MG63 (cell line): ENCODE measurements at regions not wholly inside any gene's neighbourhood (a gene's known extent, or its start where the extent isn't known, plus 50 kb on each side); places are given as distances from the start of the nearest gene placed in this dataset.

Experiments used
- DNase-seq: peaks from one replicate; pipeline ENCODE4 v3.0.0-alpha.2; 2020
- H3K27me3 ChIP-seq: fragments of 250-450 bp; sonication (Bioruptor Pico); 2 replicates; pipeline ENCODE4 v1.5.1; 2020; ENCODE audit warnings: mild to moderate bottlenecking, moderate library complexity
- H3K36me3 ChIP-seq: fragments of 250-450 bp; sonication (Bioruptor Pico); 2 replicates; pipeline ENCODE4 v1.5.1; 2020; ENCODE audit warnings: mild to moderate bottlenecking, moderate library complexity
- H3K4me3 ChIP-seq: fragments of 250-450 bp; sonication (Bioruptor Pico); 2 replicates; pipeline ENCODE4 v1.5.1; 2020; ENCODE audit warnings: mild to moderate bottlenecking, moderate library complexity
- H3K9me3 ChIP-seq: fragments of 250-450 bp; sonication (Bioruptor Pico); 2 replicates; pipeline ENCODE4 v1.5.1; 2020; ENCODE audit warnings: mild to moderate bottlenecking, moderate library complexity

DNA sequence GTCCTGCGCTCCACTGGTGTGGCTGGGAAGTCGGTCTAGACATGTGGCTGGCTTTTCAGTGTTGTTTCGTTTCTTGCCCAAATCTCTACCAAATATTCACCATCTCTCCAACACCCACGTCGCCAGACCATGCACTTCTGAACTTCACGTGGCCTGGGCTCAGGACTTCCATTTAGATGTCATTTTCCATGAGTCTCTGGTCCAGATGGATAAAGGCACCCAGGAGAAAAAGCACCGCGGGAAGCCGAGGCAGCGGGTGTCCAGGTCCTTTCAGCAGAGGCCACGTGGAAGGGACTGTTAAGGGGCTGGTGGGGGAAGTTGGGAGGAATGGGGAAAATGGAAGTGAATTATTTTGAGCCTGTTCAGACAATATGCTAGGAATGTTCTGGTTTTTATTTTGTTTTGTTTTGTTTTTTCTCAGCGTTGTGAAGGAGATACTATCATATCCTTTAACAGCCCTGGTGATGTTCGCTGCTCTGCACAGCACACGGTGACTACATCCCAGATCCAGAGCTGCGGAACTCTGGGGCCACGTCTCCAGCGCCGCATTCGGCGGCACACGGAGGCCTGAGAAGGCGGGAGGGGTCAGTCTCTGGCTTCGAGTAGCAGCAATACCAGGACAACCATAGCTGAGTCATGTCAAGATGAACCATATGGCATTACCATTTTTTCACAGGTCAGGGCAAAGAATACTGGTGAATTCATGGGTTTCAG, 230.3 kb downstream of the THBS2 start:
- H3K36me3 ChIP-seq, result no peaks in the 10 kb centered on the region
- no peak for DNase-seq
- H3K4me3 ChIP-seq, result no peak overlapping the region
- no peaks in the 10 kb centered on the region for H3K9me3 ChIP-seq
- H3K27me3 ChIP-seq, result no peaks in the 10 kb centered on the region

DNA sequence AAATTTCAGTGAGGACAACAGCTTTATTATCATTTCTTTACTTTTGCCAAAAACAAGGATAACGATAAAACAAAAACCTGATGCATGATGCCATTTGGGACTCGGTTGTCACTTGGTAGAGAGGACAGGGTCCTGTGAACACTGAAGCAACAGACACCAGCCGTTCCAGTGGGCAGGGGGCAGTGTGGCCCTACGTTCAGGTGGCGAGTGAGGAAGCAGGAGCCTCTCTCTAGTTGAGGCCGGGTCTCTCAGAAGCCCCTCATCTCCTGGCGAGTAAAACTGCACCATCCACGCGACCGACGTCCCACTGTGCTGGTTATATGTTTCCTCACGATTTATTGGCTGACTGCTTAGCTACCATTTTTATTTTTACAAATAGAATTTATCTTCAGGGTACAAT, 231.6 kb downstream of the THBS2 start:
- H3K27me3 ChIP-seq, result no peaks in the 10 kb centered on the region
- DNase-seq, result no peak
- no peak overlapping the region for H3K4me3 ChIP-seq
- peaks cover 2% of the 10 kb centered on the region; the same call in 1 of the 2 replicates for H3K9me3 ChIP-seq
- H3K36me3 ChIP-seq, result no peaks in the 10 kb centered on the region

- H3K27me3 ChIP-seq, result no peaks in the 10 kb centered on the region
- DNase-seq, result no peak
- peaks cover 14% of the 10 kb centered on the region for H3K9me3 ChIP-seq
- no peaks in the 10 kb centered on the region for H3K36me3 ChIP-seq
- H3K4me3 ChIP-seq, result no peak overlapping the region
Measured at GRCh38 chr6:169020821-169021220, 232.8 kb downstream of the THBS2 start.

DNA sequence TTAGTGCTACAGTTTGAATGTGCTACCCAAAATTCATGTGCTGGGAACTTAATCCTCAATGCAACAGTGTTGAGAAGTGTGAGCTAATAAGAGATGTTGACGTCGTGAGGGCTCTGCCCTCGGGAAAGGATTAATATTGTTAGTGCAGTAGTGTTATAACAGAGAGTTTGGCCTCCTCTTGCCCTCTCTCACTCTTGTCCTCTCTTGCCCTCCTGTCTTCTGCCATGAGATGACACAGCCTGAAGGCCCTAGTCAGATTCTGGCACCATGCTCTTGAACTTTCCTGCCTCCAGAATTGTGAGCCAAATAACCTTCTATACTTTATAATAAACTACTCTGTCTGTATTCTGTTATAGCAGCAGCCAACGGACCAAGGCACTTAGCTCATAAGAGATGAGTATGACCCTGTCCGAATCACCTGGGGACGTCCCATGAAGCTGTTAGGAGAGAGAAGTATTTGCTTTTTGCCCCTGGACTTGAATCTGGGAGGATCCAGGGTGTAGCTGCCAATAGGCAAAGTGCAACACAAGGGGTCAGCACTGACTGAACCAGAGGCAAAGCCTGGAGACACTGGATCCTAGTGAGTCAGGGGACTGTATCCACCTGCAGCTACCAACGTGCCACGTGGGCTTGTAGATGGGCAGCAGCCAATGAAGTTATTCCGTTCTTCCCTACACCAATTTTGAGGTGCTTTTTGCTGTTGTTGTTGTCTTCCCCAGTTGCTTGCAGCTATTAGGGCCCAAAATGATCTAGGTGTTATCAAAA, 233.7 kb downstream of the THBS2 start:
- no peak for DNase-seq
- H3K9me3 ChIP-seq, result peaks cover 16% of the 10 kb centered on the region
- no peaks in the 10 kb centered on the region for H3K36me3 ChIP-seq
- H3K4me3 ChIP-seq, result no peak overlapping the region
- no peaks in the 10 kb centered on the region for H3K27me3 ChIP-seq

DNA sequence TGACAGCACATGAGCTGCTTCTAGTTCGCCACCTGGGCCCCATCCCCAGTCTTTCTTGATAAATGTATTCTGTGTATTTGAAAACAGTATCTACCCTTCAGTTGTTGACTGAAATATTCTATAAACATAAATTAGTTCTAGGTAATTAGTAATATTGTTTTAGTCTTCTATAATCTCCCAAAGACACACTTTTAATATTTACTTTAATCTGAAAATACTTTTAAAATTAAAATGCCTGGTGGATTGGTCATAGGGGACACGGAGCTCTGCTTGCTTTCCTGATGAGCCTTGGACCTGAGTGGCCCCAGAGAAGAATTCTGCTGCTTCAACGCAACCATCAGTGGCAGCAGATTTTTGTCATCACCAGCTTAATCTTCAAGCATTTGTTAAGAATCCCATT, 234.5 kb downstream of the THBS2 start:
- Histone ChIP-seq H3K36me3 (no peaks in the 10 kb centered on the region), H3K27me3 (no peaks in the 10 kb centered on the region)
- DNase-seq, result no peak

DNA sequence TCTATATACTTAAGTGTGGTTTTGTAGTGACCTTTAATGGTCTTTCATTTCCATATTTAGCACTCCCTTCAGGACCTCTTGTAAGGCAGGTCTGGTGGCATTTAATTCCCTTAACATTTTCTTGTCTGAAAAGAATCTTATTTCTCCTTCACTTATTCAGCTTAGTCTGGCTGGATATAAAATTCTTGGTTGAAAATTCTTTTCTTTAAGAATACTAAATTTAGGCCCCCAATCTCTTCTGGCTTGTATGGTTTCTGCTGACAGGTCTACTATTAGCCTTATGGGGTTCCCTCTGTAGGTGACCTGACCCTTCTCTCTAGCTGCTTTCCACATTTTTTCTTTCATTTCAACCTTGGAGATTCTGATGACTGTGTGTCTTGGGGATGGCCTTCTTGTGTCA, 236.9 kb downstream of the THBS2 start:
- no peak for DNase-seq
- Histone ChIP-seq H3K27me3 (no peaks in the 10 kb centered on the region), H3K36me3 (no peaks in the 10 kb centered on the region), H3K4me3 (no peak overlapping the region), H3K9me3 (peaks cover 19% of the 10 kb centered on the region)

More for the DNA sequence above, 234.5 kb downstream of the THBS2 start:
- H3K4me3 ChIP-seq, result no peak overlapping the region
- peaks cover 16% of the 10 kb centered on the region for H3K9me3 ChIP-seq

- no peaks in the 10 kb centered on the region for H3K27me3 ChIP-seq
- no peaks in the 10 kb centered on the region for H3K36me3 ChIP-seq
- no peak for DNase-seq
- no peak overlapping the region for H3K4me3 ChIP-seq
- H3K9me3 ChIP-seq, result peaks cover 19% of the 10 kb centered on the region
Measured at GRCh38 chr6:169014211-169015197, 239.1 kb downstream of the THBS2 start.

DNA sequence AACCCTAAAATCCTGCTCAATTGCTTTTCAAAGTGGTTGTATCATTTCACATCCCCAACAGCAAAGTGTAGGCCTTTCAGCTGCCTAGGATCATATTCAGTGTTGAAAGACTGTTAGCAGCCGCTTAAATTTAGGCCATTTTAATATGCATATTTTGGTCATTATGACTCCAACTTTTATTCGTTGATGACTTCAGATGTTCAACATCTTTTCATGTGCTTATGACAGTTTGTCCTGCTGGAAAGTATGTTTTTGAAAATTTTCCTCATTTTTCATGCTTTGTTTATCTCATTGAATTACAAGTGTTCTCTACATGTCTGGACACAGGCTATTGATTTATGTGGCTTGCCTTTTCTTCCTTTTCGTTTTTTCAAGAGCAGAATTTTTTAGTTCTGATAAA, 244.0 kb downstream of the THBS2 start:
- no peaks in the 10 kb centered on the region for H3K36me3 ChIP-seq
- no peaks in the 10 kb centered on the region for H3K27me3 ChIP-seq
- no peak for DNase-seq
- no peak overlapping the region for H3K4me3 ChIP-seq
- H3K9me3 ChIP-seq, result peaks cover 3% of the 10 kb centered on the region; the same call in 1 of the 2 replicates

GRCh38 chr6:169008641-169009257, 244.9 kb downstream of the THBS2 start:
- DNase-seq, result no peak

DNA sequence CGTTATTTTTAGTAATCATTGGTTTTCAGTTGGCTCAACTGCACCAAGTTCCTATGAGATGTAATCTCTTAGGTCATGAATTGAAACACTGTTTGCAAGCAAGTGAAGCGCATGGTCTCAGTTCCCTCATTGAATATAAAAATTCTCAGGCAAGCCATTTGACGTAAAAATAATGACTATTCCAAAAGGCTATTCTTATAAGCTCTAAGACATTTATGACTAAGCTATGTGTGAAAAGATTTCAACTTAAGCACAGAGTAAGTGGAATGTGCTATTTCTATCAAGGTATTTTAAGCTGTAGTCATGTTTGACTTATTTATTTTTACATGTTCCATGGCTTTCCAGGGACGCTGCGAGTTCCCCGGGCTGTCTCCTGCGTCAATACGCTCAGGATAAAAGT, 248.5 kb downstream of the THBS2 start:
- no peak for DNase-seq
- Histone ChIP-seq H3K36me3 (no peaks in the 10 kb centered on the region), H3K9me3 (no peaks in the 10 kb centered on the region), H3K4me3 (no peak overlapping the region), H3K27me3 (no peaks in the 10 kb centered on the region)

More at GRCh38 chr6:169008641-169009257, 244.9 kb downstream of the THBS2 start:
- peaks cover 3% of the 10 kb centered on the region; the same call in 1 of the 2 replicates for H3K9me3 ChIP-seq
- H3K27me3 ChIP-seq, result no peaks in the 10 kb centered on the region
- no peaks in the 10 kb centered on the region for H3K36me3 ChIP-seq
- no peak overlapping the region for H3K4me3 ChIP-seq

GRCh38 chr6:169000022-169000421, 253.6 kb downstream of the THBS2 start:
- Histone ChIP-seq H3K9me3 (no peaks in the 10 kb centered on the region), H3K27me3 (no peaks in the 10 kb centered on the region), H3K4me3 (peak overlapping the region; percentile 13), H3K36me3 (no peaks in the 10 kb centered on the region)
- no peak for DNase-seq

- H3K36me3 ChIP-seq, result no peaks in the 10 kb centered on the region
- peak overlapping the region; percentile 13 for H3K4me3 ChIP-seq
- DNase-seq, result peak; percentile 91
- no peaks in the 10 kb centered on the region for H3K9me3 ChIP-seq
- no peaks in the 10 kb centered on the region for H3K27me3 ChIP-seq
Measured at GRCh38 chr6:168999392-168999791, 254.3 kb downstream of the THBS2 start.

GRCh38 chr6:168996356-168996625, 257.4 kb downstream of the THBS2 start:
- H3K36me3 ChIP-seq, result no peaks in the 10 kb centered on the region
- H3K27me3 ChIP-seq, result no peaks in the 10 kb centered on the region
- DNase-seq, result no peak
- no peaks in the 10 kb centered on the region for H3K9me3 ChIP-seq
- no peak overlapping the region for H3K4me3 ChIP-seq

DNA sequence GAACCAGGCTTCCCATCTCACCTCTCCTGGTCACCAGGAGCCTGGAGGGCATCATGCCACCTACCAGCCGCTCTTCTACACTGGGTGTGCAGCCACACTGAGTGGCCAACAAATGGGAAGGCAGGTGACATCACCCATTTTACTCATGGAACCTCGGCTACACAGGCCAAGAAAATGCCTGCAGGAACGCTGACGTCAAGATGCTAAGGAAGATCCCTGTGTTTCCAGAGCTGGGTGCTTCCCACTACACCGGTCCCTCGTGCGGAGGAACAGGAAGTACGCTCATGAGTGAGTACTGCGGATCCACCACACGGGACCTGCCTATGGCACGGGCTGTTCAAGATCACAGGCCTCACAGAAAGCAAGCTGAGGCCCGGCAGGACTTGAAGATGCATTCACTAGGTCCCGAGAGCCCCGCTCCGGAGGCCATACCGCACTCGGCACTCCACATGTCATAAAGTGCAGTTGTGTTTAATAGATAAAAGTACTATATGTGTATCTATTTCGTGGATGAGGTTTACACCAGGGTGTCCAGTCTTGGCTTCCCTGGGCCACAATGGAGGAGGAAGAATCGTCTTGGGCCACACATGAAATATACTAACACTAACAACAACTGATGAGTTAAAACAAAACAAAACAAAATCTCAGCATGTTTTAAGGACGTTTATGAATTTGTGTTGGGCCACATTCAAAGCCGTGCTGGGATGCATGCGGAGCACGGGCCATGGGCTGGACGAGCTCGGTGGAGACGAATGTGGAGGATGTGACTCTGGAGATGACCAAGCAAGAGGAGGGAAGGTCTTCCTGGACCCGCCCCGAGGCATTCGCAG, 257.9 kb downstream of the THBS2 start:
- no peaks in the 10 kb centered on the region for H3K36me3 ChIP-seq
- no peaks in the 10 kb centered on the region for H3K27me3 ChIP-seq
- DNase-seq, result no peak
- H3K4me3 ChIP-seq, result no peak overlapping the region
- no peaks in the 10 kb centered on the region for H3K9me3 ChIP-seq

GRCh38 chr6:168994956-168995355, 258.7 kb downstream of the THBS2 start:
- Histone ChIP-seq H3K27me3 (no peaks in the 10 kb centered on the region), H3K4me3 (no peak overlapping the region), H3K9me3 (no peaks in the 10 kb centered on the region), H3K36me3 (no peaks in the 10 kb centered on the region)
- DNase-seq, result no peak
